ENCODE measurements at regions not wholly inside any gene's neighbourhood (a gene's known extent, or its start where the extent isn't known, plus 50 kb on each side); places are given as distances from the start of the nearest gene placed in this dataset.

DNA sequence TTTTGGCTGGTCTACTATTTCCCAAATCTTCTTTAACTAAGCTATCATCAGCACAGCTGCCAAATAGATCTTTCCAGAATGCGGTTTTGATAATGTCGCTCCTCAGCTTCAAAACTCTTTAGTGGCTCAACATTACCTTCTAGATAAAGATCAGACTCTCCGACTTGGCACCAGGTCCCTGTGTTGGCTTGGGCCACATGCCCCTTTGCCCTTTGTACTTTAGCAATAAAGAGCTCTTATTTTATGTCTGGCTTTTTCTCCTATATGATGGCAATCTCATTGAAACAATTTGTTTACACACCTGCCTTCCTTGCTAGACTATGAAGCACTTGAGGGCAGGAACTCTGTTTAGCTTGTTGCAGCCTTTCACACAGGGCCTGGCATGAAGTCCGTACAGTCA lies 128.9 kb upstream of the GATA6 start:
- dilution Hi-C loops (cut with HindIII; ENCODE audit: low sequenced_read_pairs, unreplicated experiment) = no loop called here
- TF ChIP-seq RCOR1 (IDR thresholded peaks at IDR 0.05; ENCODE audit: insufficient replicate concordance, low read length) = no peak
- TF ChIP-seq RFX5 (IDR thresholded peaks at IDR 0.05; ENCODE audit: low read depth, low read length) = no peak
- no peak for TF ChIP-seq RAD21 (IDR thresholded peaks at IDR 0.05; ENCODE audit: low read length)
- no peak for TF ChIP-seq MAFK (IDR thresholded peaks at IDR 0.05; ENCODE audit: low read depth, low read length)
- TF ChIP-seq MAZ (IDR thresholded peaks at IDR 0.05; ENCODE audit: borderline replicate concordance, low read depth, low read length) = no peak
- TF ChIP-seq BHLHE40 (IDR thresholded peaks at IDR 0.05; ENCODE audit: low read depth, low read length) = no peak
- no peak for TF ChIP-seq CHD1 (IDR thresholded peaks at IDR 0.05; ENCODE audit: low read depth, low read length)
- no peak for TF ChIP-seq FOS (IDR thresholded peaks at IDR 0.05; ENCODE audit: low read depth, low read length)
- no peak for TF ChIP-seq CEBPB (IDR thresholded peaks at IDR 0.05; ENCODE audit: low read depth, low read length)
- TF ChIP-seq, protein P1, sequence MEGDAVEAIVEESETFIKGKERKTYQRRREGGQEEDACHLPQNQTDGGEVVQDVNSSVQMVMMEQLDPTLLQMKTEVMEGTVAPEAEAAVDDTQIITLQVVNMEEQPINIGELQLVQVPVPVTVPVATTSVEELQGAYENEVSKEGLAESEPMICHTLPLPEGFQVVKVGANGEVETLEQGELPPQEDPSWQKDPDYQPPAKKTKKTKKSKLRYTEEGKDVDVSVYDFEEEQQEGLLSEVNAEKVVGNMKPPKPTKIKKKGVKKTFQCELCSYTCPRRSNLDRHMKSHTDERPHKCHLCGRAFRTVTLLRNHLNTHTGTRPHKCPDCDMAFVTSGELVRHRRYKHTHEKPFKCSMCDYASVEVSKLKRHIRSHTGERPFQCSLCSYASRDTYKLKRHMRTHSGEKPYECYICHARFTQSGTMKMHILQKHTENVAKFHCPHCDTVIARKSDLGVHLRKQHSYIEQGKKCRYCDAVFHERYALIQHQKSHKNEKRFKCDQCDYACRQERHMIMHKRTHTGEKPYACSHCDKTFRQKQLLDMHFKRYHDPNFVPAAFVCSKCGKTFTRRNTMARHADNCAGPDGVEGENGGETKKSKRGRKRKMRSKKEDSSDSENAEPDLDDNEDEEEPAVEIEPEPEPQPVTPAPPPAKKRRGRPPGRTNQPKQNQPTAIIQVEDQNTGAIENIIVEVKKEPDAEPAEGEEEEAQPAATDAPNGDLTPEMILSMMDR (conservative IDR thresholded peaks at IDR 0.05; ENCODE audit: low read depth, low read length) = no peak
- TF ChIP-seq NFE2L2 (IDR thresholded peaks at IDR 0.05; ENCODE audit: low read depth, low read length) = no peak
- TF ChIP-seq POLR2A (IDR thresholded peaks at IDR 0.05; ENCODE audit: low read depth, low read length) = no peak
- ChIA-PET CTCF (no interaction called here), POLR2A (ENCODE audit: unreplicated experiment) (no interaction called here)
- ATAC-seq (ENCODE audit: low read depth) = no peak
- Histone ChIP-seq H2BK120ac (ENCODE audit: low read depth, low read length) (no peak overlapping the region), H3K27me3 (ENCODE audit: control insufficient read depth, insufficient read depth, low read length) (peaks cover 43% of the 10 kb centered on the region), H2BK15ac (ENCODE audit: low read depth, low read length) (no peak overlapping the region), H3K9me3 (ENCODE audit: control insufficient read depth, insufficient read depth, low read length) (no peaks in the 10 kb centered on the region), H4K8ac (ENCODE audit: low read depth in 2 of 2, low read length in 2 of 2) (no peak overlapping the region), H3K18ac (ENCODE audit: low read depth, low read length) (no peak overlapping the region), H4K5ac (ENCODE audit: low read depth, low read length) (no peak overlapping the region), H2AFZ (replicated peaks; ENCODE audit: low read length, poor library complexity) (no peak overlapping the region), H2AK5ac (ENCODE audit: low read depth, low read length) (no peak overlapping the region), H4K91ac (ENCODE audit: insufficient read depth, low read depth, low read length) (no peak overlapping the region), H3K79me1 (ENCODE audit: low read depth in 1 of 2, low read length in 2 of 2) (no peaks in the 10 kb centered on the region), H3K9ac (ENCODE audit: low read depth, low read length) (no peak overlapping the region), H3K9me1 (ENCODE audit: insufficient read depth, low read length) (no peaks in the 10 kb centered on the region), H3K4me3 (ENCODE audit: insufficient read depth, low read depth, low read length) (no peak overlapping the region), H3K4me1 (ENCODE audit: control insufficient read depth, insufficient read depth, low read length) (no peaks in the 10 kb centered on the region), H2BK20ac (ENCODE audit: low read depth, low read length) (no peak overlapping the region), H3K36me3 (ENCODE audit: control insufficient read depth, insufficient read depth, low read length) (no peaks in the 10 kb centered on the region), H2BK5ac (ENCODE audit: low read depth, low read length, poor library complexity, severe bottlenecking) (no peak overlapping the region), H2AK9ac (replicated peaks; ENCODE audit: low read depth, low read length, poor library complexity) (no peak overlapping the region), H3K4ac (ENCODE audit: low read depth, low read length) (no peak overlapping the region), H4K20me1 (ENCODE audit: insufficient read depth, low read length) (no peaks in the 10 kb centered on the region), H3K4me2 (ENCODE audit: low read depth, low read length) (no peak overlapping the region), H3K27ac (ENCODE audit: insufficient read depth, low read length) (no peak overlapping the region), H3K23ac (ENCODE audit: low read depth, low read length) (no peak overlapping the region), H3K56ac (ENCODE audit: extremely low read depth, insufficient read depth, low read length) (no peak overlapping the region), H3K14ac (replicated peaks; ENCODE audit: low read depth, low read length) (no peak overlapping the region)
- DNase-seq = no peak
- WGBS, 2 experiments (ENCODE audit: extremely low coverage in 2 of 2, insufficient read length in 1 of 2) = no CpG with 5 or more reads among the region's 4 CpGs
- in situ Hi-C loops (cut with MboI; ENCODE audit: low sequenced_read_pairs) = no loop called here
- BruUV-seq (replicated peaks) = no TSS peak
- intact Hi-C loops (cut with micrococcal nuclease) = no loop called here

Measured in IMR-90 (cell line).